ENCODE measurements at regions not wholly inside any gene's neighbourhood (a gene's known extent, or its start where the extent isn't known, plus 50 kb on each side); places are given as distances from the start of the nearest gene placed in this dataset.

GRCh38 chr11:25535467-25536272 is 796.3 kb upstream of the ANO3 start:
- TF ChIP-seq POLR2A (IDR thresholded peaks at IDR 0.05; ENCODE audit: borderline replicate concordance, extremely low read depth, insufficient read depth, insufficient read length) = no peak
- TF ChIP-seq CTCF (IDR thresholded peaks at IDR 0.05 in 2 of 3, conservative IDR thresholded peaks at IDR 0.05 in 1 of 3; ENCODE audit: borderline replicate concordance in 1 of 3, insufficient read depth in 1 of 3, low read depth in 2 of 3, low read length in 2 of 3) = no peak
- no peak for TF ChIP-seq SP1 (IDR thresholded peaks at IDR 0.05; ENCODE audit: low read depth)
- no peak for TF ChIP-seq SIN3A (IDR thresholded peaks at IDR 0.05; ENCODE audit: low read depth)
- no peak for TF ChIP-seq ZNF274 (IDR thresholded peaks at IDR 0.05; ENCODE audit: low read depth, low read length)
- TF ChIP-seq EZH2 (IDR thresholded peaks at IDR 0.05) = no peak

Data from HCT116 (cell line).